HL-60/S4 (cell line): ENCODE measurements at regions not wholly inside any gene's neighbourhood (a gene's known extent, or its start where the extent isn't known, plus 50 kb on each side); places are given as distances from the start of the nearest gene placed in this dataset.
"Not testable (repeated sequence)": the region's sequence is repeated elsewhere in the genome, so short reads cannot be mapped to it uniquely, and the experiment has no call there.

Experiments used
- in situ Hi-C: fragments of 300-500 bp; cut with MboI; formaldehyde crosslinking; loops from 2 replicates; pipeline ENCODE4 v1.14.3; 2022; ENCODE audit warnings: low sequenced_read_pairs

DNA sequence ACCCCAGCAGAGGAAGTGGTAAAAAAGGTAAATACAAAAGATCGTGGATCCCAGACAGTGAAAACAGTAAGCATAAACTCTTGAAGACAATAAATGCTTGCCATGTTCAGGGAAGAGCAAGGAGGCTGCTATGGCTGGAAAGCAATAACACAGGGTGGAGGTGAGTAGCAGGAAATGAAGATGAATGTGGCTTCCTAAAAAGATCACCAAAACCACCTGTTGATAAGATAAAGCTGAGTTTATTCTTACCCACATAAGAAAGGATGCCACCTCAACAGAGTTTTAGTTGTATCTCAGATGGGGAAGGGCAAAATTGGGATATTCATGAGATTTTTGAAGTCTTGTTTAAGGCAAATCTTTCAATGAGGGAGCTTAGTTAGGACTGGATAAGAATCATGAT, 273.3 kb downstream of the MSX2 start:
- in situ Hi-C loops = no loop called here

DNA sequence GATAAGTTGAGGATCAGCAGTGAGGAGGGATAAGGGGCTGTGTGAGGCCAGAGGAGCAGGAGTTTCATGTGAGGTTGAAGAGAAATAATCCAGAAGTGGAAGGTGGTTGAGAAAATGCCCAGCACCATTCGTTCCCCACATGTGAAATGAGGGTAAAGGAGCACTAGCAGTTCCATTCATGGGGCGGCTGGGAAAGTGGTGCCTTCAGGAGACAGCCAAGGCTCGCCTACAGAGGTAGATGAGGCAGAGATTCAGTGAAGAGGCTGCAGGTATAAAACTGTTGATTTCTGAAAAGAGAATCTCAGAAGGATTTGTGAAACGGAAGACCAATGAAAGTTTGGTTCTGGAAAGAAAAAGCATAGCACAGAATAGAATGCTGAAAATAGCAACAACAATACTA, 272.6 kb downstream of the MSX2 start:
- in situ Hi-C loops = no loop called here

DNA sequence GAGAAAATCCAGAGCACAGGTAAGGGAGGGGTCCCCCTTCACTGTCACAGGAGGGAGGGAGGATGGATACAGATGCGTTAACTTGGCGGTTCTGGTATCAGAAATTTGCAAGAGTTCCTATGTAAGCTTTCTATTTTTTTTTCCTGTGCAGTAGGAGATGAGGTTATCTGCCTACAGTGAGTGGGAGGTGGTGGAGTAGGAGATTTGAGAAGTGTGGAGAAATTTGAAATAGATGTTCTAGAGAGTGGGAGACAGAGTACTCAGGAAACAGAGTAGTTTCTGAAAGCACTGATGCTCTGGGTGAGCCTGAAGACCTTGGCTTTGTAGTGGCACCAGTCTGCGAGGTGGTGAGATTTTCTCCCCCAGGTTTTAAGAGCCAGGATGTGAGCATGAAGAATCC, 271.4 kb downstream of the MSX2 start:
- in situ Hi-C loops = no loop called here

DNA sequence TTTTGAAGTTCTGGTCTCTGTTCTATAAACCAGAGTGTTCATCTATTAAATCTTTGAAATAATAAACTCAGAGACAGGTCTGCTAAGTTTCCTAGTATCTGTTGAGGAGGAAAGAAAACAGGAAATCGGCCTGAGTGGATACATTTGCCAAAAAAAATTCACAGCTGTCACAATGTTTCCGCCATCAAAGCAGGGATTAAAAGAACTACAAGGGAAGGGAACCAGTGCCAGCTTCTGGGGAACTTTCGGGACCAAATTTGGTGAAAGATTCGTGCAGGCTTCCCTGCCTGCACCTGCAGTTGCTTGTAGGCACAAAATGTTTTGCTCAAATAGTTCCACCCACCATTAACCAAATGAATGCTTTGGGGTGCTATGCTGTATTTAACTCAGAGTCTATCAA, 267.5 kb downstream of the MSX2 start:
- in situ Hi-C loops = no loop called here

DNA sequence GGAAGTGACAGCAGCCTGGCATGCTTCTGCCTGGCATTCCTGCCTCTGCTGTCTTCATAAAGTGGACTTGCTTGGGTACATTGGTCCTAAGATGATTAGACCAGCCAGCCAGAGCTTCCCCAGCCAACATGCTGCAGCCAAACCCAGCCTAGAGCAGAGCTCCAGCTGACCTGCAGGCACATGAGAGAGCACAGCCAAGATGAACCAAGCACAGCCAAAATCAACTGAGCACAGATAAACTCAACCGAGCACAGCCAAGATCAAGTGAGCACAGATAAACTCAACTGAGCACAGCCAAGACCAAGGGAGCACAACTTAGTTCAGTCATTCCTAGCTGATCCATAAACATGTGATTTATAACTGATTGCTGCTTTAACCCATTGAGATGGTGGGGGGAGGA, 266.5 kb downstream of the MSX2 start:
- in situ Hi-C loops = no loop called here

DNA sequence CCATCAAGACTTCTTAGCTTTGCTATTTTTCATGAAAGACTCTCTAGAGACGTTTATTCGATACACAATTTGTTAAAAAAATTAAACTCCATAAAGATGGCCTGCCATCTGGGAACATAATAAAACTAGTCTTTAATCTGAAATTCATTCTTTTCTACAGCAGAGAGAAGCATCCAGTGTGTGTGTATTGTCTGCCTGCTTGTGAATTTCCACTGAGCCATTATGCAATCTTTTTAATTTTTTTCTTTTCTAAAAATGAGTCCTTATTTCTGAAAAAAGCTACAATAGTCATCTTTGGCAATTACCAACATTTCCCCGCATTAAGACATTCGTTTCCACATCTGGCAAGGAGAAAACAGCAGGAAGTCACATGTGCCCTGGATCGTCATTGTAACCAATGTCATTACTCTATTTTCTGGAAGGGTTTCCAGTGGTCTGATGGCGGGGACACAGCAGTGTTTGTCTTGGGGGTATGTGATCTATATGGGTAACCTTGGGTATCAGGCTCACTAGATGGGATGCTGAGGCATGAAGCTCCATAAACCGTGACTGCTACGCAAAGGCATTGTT, 263.1 kb downstream of the MSX2 start:
- in situ Hi-C loops = no loop called here

DNA sequence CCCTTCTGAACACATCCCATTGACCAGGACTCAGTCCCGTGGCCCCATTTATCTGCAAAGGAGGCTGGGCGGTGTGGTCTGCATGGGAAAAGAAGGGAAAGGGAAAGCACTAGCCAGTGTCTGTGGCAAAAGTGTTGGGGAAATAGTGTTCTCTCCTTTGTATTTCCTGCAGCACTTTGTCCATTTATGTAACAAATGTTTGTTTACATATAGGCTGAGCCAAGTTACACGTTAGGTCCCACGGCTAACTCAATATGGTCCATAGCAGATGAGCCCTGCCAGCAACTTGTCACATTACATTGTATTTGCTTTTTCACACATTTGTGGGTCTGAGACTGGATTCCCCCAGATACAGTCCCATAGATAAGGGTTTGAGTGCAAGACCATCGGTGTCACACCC, 260.5 kb downstream of the MSX2 start:
- in situ Hi-C loops = no loop called here

DNA sequence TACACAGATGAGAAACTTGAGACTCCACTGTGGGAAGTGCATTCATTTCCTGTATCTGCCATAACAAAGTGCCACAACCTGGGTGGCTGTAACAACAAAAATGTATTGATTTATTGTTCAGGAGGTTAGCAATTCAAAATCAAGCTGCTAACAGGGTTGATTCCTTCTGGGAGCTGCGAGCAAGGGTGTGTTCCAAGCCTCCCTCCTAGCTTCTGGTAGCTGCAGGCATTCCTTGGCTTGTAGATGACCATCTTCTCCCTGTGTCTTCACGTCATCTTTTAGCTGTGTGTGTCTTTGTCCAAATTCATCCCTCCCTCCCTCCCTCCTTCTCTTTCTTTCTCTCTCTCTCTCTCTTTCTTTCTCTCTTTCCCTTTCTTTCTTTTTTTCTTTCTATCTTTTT, 258.1 kb downstream of the MSX2 start:
- in situ Hi-C loops = no loop called here

DNA sequence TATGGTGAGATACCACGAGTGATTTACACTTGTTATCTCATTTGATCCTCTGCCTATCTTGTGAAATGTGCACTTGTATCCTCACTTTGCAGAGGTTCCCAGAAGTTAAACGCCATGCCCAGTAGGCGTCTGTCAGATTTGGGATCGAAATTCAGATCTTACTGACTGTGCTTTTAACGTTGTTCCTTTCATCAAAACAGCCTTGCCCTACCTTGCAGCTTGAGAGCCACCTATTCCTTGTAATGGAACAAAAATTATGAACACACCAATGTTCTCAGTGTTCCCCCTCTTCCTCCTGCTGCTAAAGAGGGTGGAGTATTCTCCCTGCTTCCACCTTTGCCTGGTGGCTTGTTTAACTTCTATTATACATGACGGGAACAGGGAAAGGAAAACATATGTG, 257.0 kb downstream of the MSX2 start:
- in situ Hi-C loops = no loop called here

DNA sequence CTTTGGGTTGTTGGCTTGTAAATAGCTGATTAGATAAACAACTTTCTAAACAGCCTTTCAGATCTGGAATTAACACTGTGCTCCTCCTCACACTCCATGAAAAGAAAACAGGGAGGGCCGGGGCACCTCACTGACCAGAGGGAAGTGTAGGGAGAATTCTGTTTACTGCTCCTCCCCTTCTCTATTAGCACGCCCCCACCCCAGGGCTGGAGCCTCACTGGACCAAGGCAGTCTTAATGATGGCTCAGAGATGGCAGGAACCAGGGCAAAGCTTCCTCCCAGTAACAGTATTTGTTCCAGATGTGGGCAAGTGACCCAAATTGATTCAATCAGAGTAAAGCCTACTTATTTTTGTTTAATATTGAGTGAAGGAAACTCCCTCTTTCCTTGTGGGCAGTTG, 256.6 kb downstream of the MSX2 start:
- in situ Hi-C loops = no loop called here

DNA sequence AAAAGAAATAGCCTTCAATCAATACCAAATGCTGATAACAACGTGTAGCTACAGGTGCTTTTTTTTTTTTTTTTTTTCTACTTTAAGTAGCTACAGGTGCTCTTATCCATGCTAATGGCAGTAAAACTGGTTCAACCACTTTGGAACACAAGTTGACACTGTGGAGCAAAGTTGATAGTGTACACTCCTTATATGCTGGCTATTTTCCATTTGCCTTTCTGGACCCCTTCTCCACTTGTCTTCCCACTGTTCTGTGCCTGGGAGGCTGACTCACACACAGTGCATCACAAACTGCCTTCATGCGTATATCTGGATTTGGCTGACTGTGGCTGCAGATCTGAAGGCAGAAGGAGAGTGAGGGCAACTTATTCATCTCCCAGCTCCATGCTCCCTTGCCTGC, 247.9 kb downstream of the MSX2 start:
- in situ Hi-C loops = no loop called here

DNA sequence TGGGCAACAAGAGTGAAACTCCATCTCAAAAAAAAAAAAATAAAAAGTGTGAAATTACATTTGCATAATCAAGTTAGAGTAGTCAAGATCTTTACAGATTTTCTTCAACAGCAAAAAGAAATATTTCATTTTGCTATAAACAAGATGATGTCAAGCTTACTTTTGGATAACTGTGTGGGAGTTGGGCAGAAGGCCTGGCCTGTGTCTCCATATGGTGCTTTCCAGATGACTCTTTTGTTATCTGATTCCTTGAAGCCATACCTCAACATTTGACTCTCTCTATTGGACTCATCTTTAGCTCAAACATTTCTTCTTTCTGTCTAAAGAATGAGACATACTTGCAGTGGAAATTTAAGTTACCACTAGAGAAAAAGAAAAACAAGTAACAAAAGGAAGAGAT, 246.8 kb downstream of the MSX2 start:
- in situ Hi-C loops = no loop called here

DNA sequence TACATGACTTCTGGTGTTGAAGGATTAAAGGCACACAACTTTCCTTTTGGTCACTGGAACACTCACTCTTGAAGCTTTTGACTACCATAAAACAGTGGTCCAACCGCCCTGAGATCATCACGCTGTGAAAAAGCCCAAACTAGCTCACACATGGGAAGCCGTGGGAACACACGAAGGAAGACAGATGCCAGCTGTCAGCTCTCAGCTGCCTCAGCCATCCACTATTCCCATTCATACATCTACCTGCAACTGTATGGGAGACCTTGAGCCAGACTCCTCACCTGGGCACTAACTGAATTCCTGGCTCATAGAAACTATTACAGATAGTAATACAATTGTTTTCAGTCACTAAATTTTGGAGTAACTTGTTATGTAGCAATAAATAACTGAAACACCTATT, 246.1 kb downstream of the MSX2 start:
- in situ Hi-C loops = no loop called here

DNA sequence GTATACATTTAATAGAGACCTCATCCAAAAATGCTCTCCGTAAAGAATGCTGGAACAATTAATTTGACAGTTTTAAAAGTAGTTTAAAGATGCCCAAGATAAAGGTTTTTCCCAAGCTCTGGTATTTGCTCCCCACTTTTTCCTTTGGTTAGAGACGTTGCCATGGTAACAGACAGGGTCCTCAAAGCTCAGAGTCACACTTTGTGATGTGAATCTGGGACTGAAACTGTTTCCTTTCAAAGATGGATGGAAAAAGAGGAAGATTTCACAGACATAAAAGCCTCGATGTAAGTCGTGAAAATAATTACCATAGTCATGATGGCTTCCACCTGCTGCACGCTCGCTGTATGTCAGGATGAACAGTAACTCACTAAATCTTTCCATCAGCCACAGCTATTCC, 229.5 kb downstream of the MSX2 start:
- in situ Hi-C loops = no loop called here

DNA sequence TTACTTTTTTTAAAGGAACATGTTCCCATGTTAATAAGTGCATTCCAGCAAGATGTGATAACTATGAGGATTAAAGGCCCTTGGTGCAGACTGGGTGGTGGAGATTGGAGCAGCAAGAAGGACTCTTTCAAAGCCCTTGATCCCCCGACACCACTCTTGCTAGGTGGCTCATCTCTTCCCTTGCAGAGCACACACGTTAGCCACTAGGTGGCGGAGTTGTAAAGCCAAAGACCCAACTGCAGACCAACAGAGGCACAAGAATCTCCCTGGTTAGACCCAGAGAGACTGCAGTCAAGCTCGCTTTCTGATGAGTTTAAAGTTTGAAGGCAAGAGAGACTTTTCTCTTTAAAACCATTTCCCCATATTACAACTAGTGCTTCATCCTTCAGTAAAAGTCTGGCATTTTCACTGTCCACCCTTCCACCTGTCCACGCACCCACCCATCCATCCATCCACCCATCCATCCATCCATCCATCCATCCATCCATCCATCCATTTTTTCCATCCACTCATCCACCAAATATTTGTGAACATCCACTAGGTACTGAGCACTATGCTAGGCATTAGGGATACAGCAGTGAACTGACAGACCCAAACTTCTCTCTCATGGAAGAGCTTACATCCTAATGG, 226.9 kb downstream of the MSX2 start:
- in situ Hi-C loops = no loop called here

DNA sequence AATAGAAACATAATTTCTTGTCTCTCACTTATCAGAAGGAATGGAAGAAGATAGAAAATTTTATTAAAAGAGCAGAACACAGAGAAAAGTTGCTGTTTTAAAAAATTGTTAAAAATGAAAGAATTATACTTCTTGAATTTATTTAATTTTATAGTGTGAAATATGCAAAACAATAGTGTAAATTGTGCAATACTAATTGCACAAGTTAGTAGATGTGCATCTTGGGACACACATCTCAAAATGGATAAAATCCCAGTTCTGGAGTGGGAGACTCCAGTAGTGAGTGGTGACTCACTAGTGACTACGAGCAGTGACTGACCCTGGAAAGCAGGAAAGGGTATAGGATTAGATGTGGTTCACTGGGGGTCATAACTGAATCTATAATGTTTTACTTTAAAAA, 223.2 kb downstream of the MSX2 start:
- in situ Hi-C loops = no loop called here

DNA sequence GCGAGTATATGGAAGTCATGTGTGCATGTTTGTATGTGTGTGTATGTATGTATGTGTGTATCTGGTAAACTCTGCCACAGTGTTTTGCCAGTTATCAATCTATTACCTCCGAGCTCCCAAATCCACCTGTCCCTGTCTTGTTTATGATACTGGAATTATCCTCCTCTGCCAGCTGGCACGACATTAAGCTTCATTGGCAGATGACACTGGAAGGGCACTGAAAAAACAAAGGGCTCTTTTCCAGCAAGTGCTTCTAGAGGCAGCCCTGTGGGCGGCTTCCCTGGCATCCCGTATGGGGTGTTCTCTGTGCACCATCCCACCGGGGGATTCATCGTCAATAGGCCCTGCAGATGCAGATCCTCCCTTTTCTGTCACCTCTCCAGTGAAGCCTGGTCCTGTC, 221.5 kb downstream of the MSX2 start:
- in situ Hi-C loops = no loop called here

DNA sequence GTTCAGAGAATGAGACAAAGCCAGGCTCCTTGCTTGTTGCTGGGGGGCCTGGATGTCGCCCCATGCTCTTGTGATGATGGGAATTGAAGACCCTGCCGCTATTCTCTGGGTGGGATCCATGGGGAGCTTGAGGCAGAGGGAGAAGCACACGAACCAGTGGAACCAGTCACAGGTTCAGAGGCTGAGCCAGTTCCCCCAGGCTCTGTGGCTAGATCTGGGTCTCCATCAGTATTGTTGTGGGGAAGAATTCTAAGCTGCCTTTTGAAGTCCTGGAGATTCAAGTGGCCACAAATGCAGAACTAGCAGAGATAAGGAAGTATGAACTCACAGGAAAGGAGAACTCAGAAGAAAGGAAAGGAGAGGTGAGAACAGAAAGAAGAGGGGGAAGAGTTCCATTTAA, 219.4 kb downstream of the MSX2 start:
- in situ Hi-C loops = no loop called here

DNA sequence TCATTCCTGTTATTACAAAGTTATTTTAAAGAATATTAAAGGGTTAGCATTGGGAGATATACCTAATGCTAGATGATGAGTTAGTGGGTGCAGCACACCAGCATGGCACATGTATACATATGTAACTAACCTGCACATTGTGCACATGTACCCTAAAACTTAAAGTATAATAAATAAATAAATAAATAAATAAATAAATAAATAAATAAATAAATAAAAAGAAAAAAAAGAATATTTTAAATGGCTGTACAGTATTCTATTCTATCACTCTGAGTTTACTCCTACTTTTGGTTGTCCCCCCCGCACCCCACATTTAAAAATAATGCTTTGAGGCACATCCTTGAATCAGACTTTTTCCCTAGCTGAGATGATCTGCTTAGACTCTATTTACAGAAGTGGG, 218.6 kb downstream of the MSX2 start:
- in situ Hi-C loops = not testable (repeated sequence)

DNA sequence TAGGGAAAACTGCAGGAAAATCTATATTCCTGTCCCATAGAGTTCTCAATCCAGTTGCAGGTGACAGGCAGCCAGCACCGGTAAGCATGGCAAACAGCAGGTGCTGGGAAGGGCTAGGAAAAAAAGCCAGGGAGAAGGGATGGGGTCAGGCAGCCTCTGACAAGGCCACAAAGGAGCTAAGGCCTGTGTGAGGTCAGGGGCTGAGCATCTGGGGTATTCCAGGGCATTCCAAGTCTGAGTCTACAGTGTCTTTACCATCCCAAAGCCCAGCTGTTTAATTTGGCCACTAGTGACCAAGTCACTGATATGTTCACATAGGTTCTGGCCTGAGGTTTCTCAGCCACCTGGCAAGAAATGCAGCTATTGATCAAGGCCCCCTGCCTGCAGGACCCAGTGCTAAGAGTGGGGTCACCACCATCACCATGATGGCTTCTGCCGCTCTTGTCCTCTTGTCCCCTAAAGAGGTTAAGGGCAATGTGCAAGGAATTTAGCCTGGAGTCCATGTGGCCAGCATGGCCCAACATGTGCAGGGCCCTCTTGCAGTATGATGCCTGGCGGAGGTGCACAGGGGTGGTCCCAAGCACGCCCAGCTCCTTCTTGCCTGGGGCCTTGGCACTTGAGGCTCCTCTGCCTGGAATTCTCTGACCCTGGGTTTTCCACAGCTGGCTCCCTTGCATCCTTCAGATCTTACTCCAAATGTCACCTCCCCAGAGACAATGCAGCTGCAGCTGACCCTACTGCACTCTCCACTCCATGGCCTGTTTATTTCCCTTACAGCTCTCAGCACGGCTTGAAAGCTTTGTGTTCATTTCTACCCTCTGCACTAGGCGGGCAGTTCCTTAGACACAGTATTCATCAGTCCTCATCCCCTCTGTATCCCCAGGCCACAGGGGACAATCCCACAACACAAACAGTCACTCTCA, 213.1 kb downstream of the MSX2 start:
- in situ Hi-C loops = no loop called here

DNA sequence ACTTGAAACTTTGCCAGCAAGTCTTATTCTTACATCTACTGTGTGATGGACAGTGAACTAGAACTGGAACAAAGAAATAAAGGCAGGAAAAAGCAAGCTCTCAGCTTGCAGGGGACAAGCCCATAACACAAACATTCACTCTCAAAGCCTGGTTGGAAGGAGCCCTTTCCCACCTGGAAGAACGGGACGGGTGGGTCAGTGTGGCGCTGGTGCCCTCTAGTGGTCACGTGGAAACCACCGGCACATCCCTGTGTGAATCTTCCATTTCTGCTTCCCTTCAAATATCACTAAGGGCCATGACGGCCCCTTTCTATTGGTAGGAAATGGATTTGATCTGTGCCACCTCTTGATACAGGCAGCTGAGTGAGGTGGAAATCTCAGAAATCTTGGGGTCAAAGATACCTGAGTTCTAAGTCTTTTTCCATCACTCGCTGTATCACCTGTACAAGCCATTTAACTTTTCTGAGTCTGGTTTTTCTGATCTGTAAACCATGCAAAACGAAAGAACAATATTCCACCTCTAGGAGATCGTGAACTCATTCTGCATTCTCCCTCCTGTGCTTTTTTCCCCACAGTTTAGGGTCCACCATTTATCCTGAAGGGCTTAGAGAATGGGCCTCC, 211.6 kb downstream of the MSX2 start:
- in situ Hi-C loops = no loop called here

DNA sequence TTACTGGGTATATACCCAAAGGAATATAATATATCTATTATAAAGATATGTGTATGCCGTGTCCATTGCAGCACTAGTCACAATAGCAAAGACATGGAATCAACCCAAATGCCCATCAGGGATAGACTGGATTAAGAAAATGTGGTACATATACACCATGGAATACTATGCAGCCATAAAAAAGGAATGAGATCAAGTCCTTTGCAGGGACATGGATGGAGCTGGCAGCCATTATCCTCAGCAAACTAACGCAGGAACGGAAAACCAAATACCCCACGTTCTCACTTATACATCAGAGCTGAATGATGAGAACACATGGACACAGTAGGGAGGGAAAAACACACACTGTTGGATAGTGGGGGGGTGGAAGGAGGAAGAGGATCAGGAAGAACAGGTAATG, 206.7 kb downstream of the MSX2 start:
- in situ Hi-C loops = not testable (repeated sequence)
